Cerebellar nuclear complex (tissue), 1 donor: ENCODE measurements at regions not wholly inside any gene's neighbourhood (a gene's known extent, or its start where the extent isn't known, plus 50 kb on each side); places are given as distances from the start of the nearest gene placed in this dataset.

Source experiments
- DNase-seq, 2 experiments: peaks; one replicate each; lab custom pipeline; 2025; lab: John Stamatoyannopoulos, UW

DNA sequence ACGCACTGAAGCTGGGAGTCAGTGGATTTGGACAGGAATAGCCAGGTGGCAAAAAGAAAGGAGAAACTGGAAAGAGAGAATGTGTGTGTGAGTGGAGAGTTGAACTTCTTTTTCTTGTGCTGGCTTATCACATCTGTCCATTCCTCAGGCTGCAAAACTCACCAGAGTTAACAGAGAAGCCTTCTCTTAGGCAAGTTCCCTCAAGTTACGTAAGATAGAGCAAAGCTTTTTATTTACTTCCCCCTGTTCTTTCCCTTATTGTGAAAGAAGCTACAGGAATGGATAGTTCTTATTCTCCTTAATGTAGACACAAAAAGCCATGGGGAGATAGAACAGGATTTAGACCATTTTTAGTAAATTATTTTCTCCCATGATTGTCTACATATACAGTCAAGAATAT is 188.6 kb downstream of the BMP2 start:
- no peak for DNase-seq

DNA sequence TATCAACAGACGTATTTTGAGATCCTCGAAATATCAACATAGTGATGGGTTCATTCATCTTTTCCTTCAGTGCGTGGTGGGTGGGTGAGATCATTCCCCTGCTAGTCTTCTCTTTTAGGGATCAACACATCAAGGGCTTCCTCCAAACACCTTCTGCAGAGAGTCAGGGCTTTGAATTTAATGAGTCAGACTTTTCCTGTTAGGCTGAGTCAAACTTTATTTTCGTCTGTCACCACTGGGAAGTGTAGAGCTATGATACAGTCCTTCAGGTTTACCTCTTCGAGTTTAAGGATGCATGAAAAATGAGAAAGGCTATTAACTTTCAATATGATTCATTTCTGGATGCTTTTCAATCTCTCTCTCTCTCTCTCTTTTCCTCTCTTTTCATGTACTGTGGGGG is 189.1 kb downstream of the BMP2 start:
- DNase-seq, result no peak

DNA sequence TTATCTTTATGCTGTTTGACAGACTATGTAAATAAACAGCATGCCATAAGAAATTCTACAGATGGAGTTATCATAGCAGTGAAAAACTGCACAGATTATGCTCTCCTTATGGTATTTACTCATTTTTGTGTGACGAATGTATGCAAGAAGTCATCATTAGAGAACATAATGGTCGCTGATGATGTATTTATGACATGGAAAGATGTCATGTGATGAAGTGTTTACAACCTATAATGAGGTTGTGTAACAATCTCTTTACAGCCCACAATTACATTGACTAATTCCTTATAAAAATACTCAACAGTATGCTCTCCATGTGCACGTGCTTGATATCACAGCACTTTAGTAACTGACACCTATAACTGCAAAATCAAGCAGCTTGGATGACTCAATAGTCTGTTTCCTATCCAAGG is 192.4 kb downstream of the BMP2 start:
- DNase-seq, result no peak

DNA sequence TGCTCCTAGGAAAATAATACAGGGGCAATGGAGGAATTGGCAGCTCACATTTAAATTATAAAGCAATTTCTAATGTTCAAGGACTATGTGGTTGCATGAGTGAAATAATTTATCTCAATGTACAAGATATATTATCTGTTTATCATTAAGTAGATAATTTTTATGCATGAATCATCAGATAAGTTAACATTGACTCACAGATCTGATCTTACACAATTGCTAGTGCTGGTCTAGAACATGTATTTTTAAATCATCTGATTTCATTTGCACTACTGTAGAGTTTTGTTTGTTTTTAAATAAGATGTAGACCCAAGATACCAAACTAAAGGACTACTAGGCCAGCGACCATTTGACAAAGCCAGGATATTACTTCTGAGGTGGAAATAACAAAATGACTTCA is 199.2 kb downstream of the BMP2 start:
- DNase-seq, result no peak

DNA sequence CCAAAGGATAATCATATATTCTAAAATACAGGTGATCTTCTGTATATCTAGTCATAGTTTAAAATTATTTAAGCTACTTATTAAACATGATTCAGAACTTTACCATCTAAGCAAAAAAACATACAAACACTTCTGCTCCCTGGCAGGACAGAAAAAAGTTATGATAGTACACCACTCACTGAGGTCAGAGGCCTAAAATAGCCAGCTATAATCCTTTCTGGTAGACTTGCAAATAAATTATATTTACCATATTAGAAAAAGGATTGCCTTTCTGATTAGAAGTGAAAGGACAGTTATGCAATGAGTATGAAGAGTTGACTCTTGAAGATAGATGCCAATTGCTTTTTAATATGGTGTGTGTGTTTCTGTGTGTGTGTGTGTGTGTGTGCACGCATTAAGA is 207.4 kb downstream of the BMP2 start:
- no peak for DNase-seq

DNA sequence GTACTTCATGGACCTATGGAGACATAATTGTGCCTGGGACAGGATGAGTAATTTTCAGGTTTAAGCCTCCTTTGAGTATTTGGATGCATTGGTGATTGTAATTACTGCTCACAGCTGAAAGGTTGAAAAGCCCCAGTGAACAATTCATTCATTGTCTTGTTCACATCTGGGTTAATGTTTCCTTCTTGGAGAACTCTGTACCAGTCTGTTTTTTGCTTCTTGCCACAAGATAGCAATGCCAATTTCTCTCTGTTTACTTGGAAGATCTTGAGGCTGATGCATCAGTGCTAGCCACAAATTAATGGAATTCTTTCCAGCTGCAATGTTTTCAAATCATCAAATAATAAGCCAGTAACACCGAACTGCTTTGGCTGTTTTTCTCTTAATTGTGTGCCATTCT is 207.8 kb downstream of the BMP2 start:
- DNase-seq, result no peak

DNA sequence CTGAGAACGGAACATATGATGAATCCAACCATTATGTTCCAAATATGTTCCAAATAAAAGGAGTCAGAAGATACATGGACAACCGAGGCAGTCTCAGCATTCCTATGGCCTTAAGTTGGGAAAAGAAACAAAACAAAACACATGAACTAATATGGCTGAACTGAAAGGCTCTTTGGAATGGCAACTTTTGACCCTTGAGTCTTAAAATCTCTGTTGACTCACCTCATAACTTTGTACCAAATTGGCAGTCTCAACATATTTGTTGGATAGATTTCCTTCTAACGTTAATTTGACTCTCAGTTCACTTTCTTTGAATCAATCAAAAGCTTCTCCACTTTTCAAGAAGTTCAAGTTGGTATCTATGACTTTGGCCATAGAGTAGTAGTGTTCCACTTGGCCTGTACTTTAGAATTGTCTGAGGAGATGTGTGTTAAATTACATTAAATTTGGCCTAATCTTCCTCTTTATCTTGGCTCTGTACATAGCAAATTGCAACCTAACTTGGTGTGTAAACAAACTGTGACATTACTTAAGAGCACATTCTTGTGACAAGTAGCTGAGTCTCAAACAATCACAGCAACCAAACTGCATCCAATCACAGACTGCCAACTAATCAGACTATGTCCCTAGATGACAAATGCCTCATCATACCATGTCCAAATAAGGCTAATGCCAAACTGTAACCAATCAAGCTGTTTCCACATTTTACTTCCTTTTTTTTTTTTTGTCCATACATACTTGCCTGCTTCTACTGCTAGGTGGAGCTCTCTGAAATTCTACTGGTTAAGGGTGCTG is 208.8 kb downstream of the BMP2 start:
- DNase-seq, result no peak

DNA sequence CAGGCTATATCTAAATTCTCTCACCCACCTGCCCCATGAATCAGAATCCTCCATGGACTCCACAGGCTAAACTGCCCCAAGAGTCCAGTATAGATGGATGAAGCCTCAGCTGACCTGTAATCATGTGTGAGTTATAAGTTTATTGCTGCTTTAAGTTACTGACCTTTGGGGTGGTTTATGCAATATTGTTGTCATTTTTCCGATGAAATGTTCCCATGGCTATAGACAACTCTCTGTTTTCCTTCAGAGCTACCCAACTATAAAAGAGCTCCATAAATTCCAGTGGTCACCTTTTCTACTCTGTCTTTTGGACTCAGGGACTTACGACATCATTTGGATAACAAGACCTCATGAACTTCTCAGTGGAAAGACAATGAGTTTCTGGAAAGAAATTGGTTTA is 212.1 kb downstream of the BMP2 start:
- no peak for DNase-seq

DNA sequence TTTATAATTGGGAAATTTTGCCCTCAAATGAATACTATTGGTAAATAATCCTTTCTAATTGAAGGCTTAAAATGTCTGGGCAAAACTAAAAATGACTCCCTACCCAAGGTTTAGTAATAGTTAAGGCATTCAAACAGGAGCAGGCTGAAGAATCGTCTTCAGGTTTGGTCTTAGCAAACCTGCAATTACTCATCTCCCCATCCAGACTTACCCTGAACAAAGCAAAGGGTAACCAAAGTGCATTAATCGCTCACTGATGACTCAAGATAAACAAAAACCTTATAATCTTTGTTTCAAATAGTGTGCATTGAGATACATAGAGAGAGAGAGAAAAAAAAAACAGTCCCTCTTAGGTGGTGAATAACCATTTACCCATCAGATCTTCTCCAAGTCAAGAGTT is 225.5 kb downstream of the BMP2 start:
- DNase-seq, result no peak

DNA sequence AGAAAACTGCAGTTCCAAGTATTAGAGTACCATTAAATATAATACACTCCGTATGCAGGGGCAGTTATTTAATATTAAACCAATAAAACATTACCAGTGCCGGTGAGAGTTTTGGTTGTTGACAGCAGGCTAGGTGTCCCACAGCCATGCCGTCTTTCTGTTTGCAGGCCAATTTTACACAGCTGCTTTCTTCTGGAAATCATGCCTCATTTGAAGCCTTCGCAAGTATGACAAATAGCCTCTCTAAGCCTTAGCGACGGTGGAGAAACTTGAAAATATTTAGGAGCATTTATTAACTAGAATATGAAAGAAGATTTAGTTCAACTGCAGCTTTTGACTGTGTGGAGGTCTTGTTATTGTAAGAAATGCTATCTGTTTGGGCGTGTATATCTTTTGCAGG is 226.0 kb downstream of the BMP2 start:
- DNase-seq, result no peak

DNA sequence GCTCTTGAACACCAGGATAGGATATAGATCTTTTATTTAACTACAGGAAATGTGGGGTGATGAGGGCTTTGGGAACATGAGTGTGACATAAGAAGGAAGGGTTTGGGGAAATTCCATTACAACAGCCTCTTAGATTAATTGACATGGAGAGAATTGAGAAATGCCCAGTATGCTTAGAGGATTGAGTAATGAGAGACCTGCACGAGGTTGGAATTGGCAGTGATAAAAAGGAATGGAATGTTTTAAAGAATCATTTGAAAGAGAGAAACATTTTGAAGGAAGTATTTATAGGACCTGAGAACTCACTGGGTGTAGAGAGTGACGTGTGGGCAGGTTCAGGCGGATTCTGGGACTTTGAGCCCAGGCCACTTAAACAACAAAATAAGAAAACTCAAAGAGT is 227.0 kb downstream of the BMP2 start:
- DNase-seq, result no peak

DNA sequence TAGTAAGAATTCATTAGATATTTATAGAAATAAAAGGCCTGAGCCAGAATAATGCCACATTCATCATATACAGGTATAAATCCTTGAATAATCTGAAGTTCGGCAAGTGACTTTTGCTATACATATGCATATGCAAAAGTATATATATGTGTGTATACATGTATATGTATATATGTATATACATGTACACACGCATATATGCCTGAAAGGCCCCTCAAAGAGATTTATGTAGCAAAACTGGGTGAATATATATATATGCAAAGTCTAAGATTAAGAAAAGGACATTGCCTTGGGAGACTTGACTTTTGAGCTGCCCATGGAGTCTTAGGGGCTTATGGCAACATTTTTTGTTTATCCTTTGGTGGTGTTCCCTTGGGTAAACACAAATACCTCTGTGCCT is 231.4 kb downstream of the BMP2 start:
- DNase-seq, result no peak

DNA sequence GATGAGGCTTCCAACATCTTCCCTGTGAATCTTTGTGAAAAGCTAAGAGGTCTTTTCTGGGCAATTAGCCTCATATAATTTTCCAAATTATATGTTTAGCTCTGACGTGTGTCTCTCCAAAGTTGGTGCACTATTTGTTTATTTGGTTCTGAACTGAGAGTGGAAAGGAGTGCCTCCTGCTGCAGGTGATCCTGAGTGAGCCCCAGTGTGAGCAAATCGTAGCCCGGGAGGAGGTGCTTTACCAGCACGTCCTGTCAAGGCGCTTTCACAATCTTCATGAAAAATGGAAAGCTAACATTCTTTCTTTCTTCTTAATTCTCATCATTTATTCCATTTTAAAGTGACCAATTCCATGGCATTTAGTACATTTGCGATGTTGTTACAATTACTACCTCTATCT is 231.9 kb downstream of the BMP2 start:
- no peak for DNase-seq

DNA sequence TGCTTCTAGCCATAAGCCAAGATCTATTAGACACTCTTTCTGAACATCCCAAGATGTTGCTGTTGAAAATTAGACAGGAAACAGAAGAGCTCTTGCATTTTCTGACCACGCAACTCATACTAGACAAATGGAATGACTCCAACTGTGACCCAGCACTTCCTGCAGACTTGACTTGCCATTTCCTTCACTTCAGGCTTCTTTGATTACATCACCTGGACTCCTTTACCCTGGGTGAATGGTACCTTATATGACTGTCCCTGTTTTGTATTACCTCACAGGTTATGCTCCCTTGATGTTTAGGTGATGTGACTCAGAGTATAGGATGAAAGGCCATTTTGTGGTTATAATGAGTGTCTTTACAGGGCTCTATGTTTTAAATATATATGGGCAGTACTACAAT is 236.1 kb downstream of the BMP2 start:
- DNase-seq, result no peak

DNA sequence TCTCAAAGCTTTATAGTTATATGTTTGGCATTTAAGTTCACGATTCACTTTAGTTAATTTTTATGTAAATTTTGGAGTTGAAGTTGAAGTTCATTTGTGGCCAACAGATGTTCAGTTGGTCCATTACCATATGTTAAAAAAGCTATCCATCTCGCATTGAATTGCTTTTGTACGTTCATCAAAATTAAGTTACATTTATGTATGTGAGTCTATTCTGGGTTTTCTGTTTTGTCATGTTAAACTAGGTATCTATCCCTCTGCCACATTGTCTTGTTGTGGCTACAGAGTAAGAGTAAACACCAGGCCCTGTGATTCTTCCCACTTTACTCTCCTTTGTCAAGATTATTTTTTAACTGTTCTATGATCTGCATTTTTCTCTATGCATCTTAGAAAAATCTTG is 237.3 kb downstream of the BMP2 start:
- no peak for DNase-seq

DNA sequence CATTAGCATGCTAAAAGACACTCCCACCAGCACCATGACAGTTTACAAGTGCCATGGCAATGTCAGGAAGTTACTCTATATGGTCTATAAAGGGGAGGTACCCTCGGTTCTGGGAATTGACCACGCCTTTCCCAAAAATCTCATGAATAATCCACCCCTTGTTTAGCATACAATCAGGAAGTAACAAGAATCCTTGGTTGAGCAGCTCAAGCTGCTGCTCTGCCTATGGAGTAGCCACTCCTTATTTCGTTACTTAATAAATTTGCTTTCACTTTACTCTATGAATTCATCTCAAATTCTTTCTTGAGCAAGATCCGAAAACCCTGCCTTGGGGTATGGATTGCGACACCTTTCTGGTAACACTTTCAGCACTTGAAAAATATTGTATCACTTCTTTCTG is 243.0 kb downstream of the BMP2 start:
- no peak for DNase-seq

DNA sequence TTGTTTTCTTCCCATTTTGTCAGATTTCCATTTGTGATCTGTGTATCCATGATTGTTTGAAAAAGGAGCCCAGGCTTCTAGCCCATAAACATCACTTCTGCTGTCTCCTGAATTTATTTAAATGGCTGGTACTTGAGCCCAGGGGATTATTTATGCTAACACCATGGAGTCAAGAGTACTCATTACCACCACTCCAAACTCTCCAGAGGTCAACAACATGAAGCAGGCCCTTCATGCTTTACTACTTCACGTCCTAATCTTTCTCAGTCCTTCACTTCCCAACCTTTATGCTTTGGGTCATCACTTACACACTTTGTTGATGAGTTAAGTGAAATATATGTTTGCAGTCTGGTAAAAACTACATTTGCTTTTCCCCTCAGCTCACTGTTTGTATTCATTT is 247.8 kb downstream of the BMP2 start:
- DNase-seq, result no peak

DNA sequence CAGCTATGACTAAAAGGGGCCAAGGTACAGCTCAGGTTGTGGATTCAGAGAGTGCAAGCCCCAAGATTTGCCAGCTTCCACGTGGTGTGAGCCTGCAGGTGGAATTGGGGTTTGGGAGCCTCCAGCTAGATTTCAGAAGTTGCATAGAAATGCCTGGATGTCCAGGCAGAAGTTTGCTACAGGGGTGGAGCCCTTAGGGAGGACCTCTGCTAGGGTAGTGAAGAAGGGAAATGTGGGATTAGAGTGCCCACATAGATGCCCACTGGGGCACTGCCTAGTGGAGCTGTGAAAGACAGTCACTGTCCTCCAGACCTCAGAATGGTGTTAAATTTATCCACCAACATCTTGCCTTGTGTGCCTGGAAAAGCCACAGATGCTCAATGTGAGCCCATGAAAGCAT is 255.1 kb downstream of the BMP2 start:
- DNase-seq, result no peak

DNA sequence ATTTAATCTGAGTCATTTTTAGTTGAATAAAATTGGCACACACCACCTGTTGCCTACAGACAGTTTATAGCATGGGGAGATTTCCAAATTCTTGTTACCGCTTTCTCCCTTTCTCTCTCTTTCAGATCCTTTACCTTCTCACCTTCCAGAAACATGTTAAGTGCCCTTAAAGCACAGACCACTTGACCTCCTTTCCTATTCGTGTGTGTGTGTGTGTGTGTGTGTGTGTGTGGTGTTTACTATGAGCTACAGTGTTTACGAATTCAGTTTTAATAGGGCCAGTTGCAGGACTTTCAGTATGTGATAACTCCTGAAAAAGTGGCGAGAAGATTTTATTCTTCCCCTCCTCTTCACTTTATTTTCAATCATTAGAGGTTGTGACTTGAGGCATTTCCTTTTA is 258.1 kb downstream of the BMP2 start:
- no peak for DNase-seq

DNA sequence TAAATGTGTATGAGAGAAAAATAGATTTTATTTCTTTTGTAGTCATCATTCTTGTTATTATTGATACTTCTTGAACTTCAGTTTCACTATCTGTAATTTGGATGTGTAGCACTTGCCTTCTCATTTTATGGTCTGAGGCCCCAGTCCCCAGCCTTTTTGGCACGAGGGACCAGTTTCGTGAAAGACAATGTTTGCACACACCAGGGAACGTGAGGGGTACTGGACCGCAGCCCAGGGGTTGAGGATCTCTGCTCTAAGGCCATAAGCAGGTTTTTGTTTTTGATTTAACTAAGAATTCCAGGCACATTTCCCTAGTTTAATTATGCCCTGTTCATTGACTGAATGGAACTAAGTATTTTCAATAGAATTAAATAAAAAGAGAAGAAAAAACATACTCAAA is 261.5 kb downstream of the BMP2 start:
- DNase-seq, result no peak

DNA sequence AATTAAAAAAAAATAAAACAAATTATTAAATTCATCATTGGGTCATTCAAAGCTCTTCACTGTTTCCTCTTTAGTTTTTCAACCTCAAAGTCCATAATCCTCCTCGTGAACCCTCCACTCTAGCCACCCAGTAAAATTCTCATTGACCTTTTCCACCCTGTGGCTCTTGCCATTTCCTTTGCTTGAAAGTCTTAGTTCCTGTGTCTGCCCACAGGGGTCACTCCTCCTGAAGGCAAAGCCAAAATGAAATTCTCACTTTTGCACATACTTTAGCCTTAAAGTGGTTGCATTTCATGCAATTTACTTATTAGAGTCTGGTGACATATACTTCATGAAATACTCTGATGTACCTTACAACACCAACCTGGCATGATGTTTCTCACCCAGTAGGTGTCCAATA is 263.7 kb downstream of the BMP2 start:
- no peak for DNase-seq

DNA sequence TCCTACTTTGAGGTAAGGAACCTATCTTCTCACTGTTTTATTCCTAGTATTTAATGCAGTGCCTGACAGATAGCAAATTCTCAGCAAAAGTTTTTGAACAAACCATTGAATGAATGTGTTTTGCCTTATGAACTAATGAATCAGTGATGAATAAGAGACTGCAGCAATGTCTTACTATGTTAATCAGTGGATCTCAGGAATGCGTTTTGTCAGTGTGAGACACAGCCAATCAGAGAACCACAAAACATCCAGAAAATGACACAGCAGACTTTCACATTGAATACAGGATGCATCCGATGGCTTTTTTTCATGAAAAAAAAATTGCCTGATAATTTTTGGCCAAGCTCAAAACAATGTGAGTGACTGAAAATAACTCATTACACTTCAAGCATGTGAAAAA is 270.5 kb downstream of the BMP2 start:
- no peak for DNase-seq

DNA sequence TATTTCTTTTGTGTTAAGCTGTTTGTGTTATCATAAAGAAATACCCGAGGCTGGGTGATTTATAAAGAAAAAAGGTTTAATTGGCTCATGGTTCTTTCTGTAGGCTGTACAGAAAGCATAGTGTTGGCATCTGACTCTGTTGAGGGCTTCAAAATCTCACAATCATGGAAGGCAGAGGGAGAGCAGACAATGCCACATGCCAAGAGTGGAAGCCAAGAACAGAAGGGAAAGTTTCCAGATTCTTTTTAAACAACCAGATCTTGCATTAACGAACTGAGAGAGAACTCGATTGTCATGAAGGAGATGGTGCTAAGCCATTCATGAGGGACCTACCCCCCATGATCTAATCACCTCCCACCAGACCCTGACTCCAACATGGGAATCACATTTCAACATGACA is 290.1 kb downstream of the BMP2 start:
- no peak for DNase-seq

DNA sequence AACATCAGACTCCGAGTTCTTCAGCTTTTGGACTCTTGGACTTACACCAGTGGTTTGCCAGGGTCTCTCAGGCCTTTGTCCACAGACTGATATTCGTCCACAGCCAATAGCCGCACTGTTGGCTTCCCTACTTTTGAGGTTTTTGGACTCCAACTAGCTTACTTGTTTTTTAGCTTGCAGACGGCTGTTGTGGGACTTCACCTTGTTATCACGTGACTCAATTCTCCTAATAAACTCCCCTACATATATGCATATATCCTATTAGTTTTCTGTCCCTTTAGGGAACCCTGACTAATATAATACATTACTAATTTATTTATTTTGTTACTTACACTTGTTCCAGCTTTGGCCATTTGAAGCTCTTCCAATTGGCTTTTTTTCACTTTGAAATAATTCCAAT is 311.3 kb downstream of the BMP2 start:
- DNase-seq, result no peak

DNA sequence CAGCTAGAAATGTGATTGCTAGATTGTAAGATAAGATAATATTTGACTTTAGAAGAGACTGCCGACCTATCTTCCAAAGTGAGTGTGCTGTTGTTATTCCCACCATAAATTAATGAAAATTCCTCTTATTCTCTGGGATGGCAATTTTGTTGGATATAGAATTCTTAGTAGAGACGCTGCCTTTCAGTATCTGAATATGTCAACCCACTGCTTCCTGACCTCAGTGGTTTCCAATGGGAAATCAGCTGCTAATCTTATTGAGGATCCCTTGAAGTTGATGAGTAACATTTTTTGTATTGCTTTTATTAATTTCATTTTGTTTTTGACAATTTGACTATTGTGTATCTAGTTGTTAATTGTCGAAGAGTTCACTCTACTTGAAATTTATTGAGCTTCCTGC is 313.0 kb downstream of the BMP2 start:
- DNase-seq, result no peak
